Endothelial cell of umbilical vein (primary cell): ENCODE measurements at regions not wholly inside any gene's neighbourhood (a gene's known extent, or its start where the extent isn't known, plus 50 kb on each side); places are given as distances from the start of the nearest gene placed in this dataset.

Source experiments
- BruUV-seq: library from RNA; stranded (reverse); fragments of 400-500 nt; replicated peaks from 2 replicates; lab custom pipeline; 2021; lab: Mats Ljungman, UMichigan
- CTCF ChIA-PET: fragments of 300-600, 350-600 bp; sonication (Branson Sonifier 250); formaldehyde crosslinking; loops from one replicate; lab custom pipeline; 2021; ENCODE audit warnings: antibody characterized with exemption, inconsistent platforms; lab: Charles Lee
- POLR2A ChIA-PET: fragments of 300-600, 350-600 bp; sonication (Branson Sonifier 250); formaldehyde crosslinking; loops from one replicate; lab custom pipeline; 2021; ENCODE audit warnings: antibody characterized with exemption, inconsistent platforms; lab: Charles Lee
- DNase-seq: peaks from one replicate; pipeline ENCODE4 v3.0.0-alpha.2; 2011; ENCODE audit warnings: low read depth, low spot score
- FAIRE-seq: peaks from 2 replicates; lab custom pipeline; 2011; peaks lifted over from hg19 to GRCh38; lab: Jason Lieb, UNC
- H2AFZ ChIP-seq: 2 replicates; pipeline ENCODE4 v1.6.0; 2012; ENCODE audit warnings: low read depth, low read length, control low read depth, inconsistent platforms
- H3K27ac ChIP-seq: 2 replicates; pipeline ENCODE4 v1.5.1; 2011; ENCODE audit warnings: low read depth, mild to moderate bottlenecking, control low read depth, low read length, moderate library complexity; ENCODE audit not compliant: insufficient read depth
- H3K27me3 ChIP-seq, 2 experiments: 2 replicates each; pipeline versions ENCODE4 v1.6.0 to v1.6.1; 2011; ENCODE audit warnings: low read length in 2 of 2, mixed read lengths in 1 of 2; ENCODE audit not compliant: control insufficient read depth in 2 of 2, insufficient read depth in 2 of 2
- H3K36me3 ChIP-seq, 2 experiments: 2 replicates in 1 of 2; 3 replicates in 1 of 2; pipeline ENCODE4 v1.5.1; 2011; ENCODE audit warnings: low read length in 2 of 2, mild to moderate bottlenecking in 1 of 2, moderate library complexity in 1 of 2; ENCODE audit not compliant: control insufficient read depth in 2 of 2, insufficient read depth in 2 of 2; ENCODE audit errors: extremely low read depth in 1 of 2
- H3K4me1 ChIP-seq: 3 replicates; pipeline ENCODE4 v1.5.1; 2011; ENCODE audit warnings: mild to moderate bottlenecking, low read length; ENCODE audit not compliant: control insufficient read depth, insufficient read depth; ENCODE audit errors: extremely low read depth
- H3K4me2 ChIP-seq: 2 replicates; pipeline ENCODE4 v1.6.1; 2011; ENCODE audit warnings: low read length, control low read depth, mixed read lengths; ENCODE audit not compliant: insufficient read depth
- H3K4me3 ChIP-seq, 3 experiments: fragments of 200-600 bp in 1 of 3; sonication (generic), shearing (Covaris generic) in 1 of 3; replicated peaks in 1 of 3; 2 replicates each; pipeline ENCODE4 v1.5.1; 2011 to 2016; ENCODE audit warnings: control low read depth in 3 of 3, low read length in 3 of 3, mild to moderate bottlenecking in 2 of 3, inconsistent platforms in 1 of 3, low read depth in 1 of 3, moderate library complexity in 1 of 3; ENCODE audit not compliant: insufficient read depth in 1 of 3
- H3K79me2 ChIP-seq: 2 replicates; pipeline ENCODE4 v1.6.0; 2012; ENCODE audit warnings: low read length, inconsistent platforms; ENCODE audit not compliant: control insufficient read depth, insufficient read depth
- H3K9ac ChIP-seq: replicated peaks from 2 replicates; pipeline ENCODE3; 2011; ENCODE audit warnings: low read length, control low read depth; ENCODE audit not compliant: insufficient read depth; ENCODE audit errors: extremely low read depth
- H3K9me1 ChIP-seq: replicated peaks from 3 replicates; pipeline ENCODE4 v1.6.0; 2011; ENCODE audit warnings: mild to moderate bottlenecking, low read length; ENCODE audit not compliant: control insufficient read depth, insufficient read depth; ENCODE audit errors: extremely low read depth
- H3K9me3 ChIP-seq: replicated peaks from 2 replicates; pipeline ENCODE4 v1.5.1; 2012; ENCODE audit warnings: low read length, inconsistent platforms; ENCODE audit not compliant: control insufficient read depth, insufficient read depth
- H4K20me1 ChIP-seq: replicated peaks from 2 replicates; pipeline ENCODE3; 2011; ENCODE audit warnings: mild to moderate bottlenecking, low read length; ENCODE audit not compliant: control insufficient read depth, insufficient read depth; ENCODE audit errors: extremely low read depth
- EZH2 ChIP-seq: IDR thresholded peaks from 2 replicates; pipeline ENCODE4 v1.6.1; 2012; ENCODE audit warnings: borderline replicate concordance, low read depth, mild to moderate bottlenecking, moderate library complexity, low read length, inconsistent platforms; ENCODE audit not compliant: severe bottlenecking
- FOS ChIP-seq: IDR thresholded peaks from 2 replicates; pipeline ENCODE4 v1.6.1; 2011; ENCODE audit warnings: mild to moderate bottlenecking, low read length, moderate library complexity, borderline replicate concordance; ENCODE audit not compliant: insufficient read depth
- GATA2 ChIP-seq: IDR thresholded peaks from 2 replicates; pipeline ENCODE4 v1.7.0; 2011; ENCODE audit warnings: low read depth, mild to moderate bottlenecking, moderate library complexity, mixed read lengths, low read length; ENCODE audit not compliant: insufficient read length, insufficient read depth
- JUN ChIP-seq: IDR thresholded peaks from 2 replicates; pipeline ENCODE4 v1.6.1; 2011; ENCODE audit warnings: borderline replicate concordance, low read depth; ENCODE audit not compliant: insufficient read length, insufficient read depth
- MAX ChIP-seq: IDR thresholded peaks from 2 replicates; pipeline ENCODE4 v1.6.1; 2011; ENCODE audit not compliant: insufficient read depth, insufficient read length
- MYC ChIP-seq: IDR thresholded peaks from one replicate; pipeline ENCODE4 v1.6.1; 2011; ENCODE audit warnings: mild to moderate bottlenecking, low read depth, low read length
- POLR2A ChIP-seq: IDR thresholded peaks from 2 replicates; pipeline ENCODE4 v1.6.1; 2012; ENCODE audit warnings: low read depth, mild to moderate bottlenecking, control low read depth, low read length
- POLR2AphosphoS5 ChIP-seq: IDR thresholded peaks from 2 replicates; pipeline ENCODE4 v1.6.1; 2012; ENCODE audit warnings: low read depth, mild to moderate bottlenecking, control low read depth, low read length, moderate library complexity; ENCODE audit not compliant: insufficient read depth
- dilution Hi-C: fragments of 300-500 bp; cut with MboI; formaldehyde crosslinking; loops from one replicate; pipeline ENCODE4 v1.15.0; 2019; ENCODE audit warnings: low sequenced_read_pairs; ENCODE audit not compliant: extremely low pct_ligation_motif_present
- intact Hi-C: fragments of 100-400 bp; cut with micrococcal nuclease; formaldehyde crosslinking; loops from one replicate; pipeline ENCODE4 v1.10.0; 2022
- TF ChIP-seq, protein P1 (sequence below), 2 donors: IDR thresholded peaks; 1 replicate in 1 of 2; 2 replicates in 1 of 2; pipeline ENCODE4 v1.5.1; 2011; ENCODE audit warnings: low read length in 2 of 2, mild to moderate bottlenecking in 2 of 2, moderate library complexity in 2 of 2, control low read depth in 1 of 2, inconsistent platforms in 1 of 2, low read depth in 1 of 2; ENCODE audit not compliant: insufficient read depth in 1 of 2; ENCODE audit errors: extremely low read depth in 1 of 2

- FAIRE-seq (no peak), DNase-seq (no peak)
- H3K4me3 ChIP-seq = no peak overlapping the region
- no TSS peak for BruUV-seq
- POLR2A ChIA-PET = no interaction called here
- no peaks in the 10 kb centered on the region for H3K9me1 ChIP-seq
- no peaks in the 10 kb centered on the region for H3K36me3 ChIP-seq
- CTCF ChIA-PET = no interaction called here
- H3K9me3 ChIP-seq = no peaks in the 10 kb centered on the region
- dilution Hi-C loops (no loop called here), intact Hi-C loops (loop anchor here (10.0 kb wide), 1 partner anchor 1906 kb away; no protein-coding TSS in a partner anchor)
- TF ChIP-seq FOS (no peak), EZH2 (no peak)
- TF ChIP-seq, protein P1, sequence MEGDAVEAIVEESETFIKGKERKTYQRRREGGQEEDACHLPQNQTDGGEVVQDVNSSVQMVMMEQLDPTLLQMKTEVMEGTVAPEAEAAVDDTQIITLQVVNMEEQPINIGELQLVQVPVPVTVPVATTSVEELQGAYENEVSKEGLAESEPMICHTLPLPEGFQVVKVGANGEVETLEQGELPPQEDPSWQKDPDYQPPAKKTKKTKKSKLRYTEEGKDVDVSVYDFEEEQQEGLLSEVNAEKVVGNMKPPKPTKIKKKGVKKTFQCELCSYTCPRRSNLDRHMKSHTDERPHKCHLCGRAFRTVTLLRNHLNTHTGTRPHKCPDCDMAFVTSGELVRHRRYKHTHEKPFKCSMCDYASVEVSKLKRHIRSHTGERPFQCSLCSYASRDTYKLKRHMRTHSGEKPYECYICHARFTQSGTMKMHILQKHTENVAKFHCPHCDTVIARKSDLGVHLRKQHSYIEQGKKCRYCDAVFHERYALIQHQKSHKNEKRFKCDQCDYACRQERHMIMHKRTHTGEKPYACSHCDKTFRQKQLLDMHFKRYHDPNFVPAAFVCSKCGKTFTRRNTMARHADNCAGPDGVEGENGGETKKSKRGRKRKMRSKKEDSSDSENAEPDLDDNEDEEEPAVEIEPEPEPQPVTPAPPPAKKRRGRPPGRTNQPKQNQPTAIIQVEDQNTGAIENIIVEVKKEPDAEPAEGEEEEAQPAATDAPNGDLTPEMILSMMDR (IDR thresholded peaks at IDR 0.05; ENCODE audit: extremely low read depth in 1 of 2, insufficient read depth in 1 of 2, low read depth in 1 of 2, low read length in 2 of 2) = no peak
- H3K4me2 ChIP-seq = no peak overlapping the region
- H2AFZ ChIP-seq = no peak overlapping the region
- peaks cover 3 to 11% of the 10 kb centered on the region in 2 experiments for H3K27me3 ChIP-seq
- H3K79me2 ChIP-seq = no peaks in the 10 kb centered on the region
- no peak overlapping the region for H3K9ac ChIP-seq
- no peak overlapping the region for H3K27ac ChIP-seq
- H4K20me1 ChIP-seq = no peaks in the 10 kb centered on the region
- H3K4me1 ChIP-seq = no peaks in the 10 kb centered on the region
Observed at GRCh38 chr2:58768715-58769080, 527.6 kb upstream of the FANCL start.

- H3K36me3 ChIP-seq = no peaks in the 10 kb centered on the region
- POLR2A ChIA-PET = no interaction called here
- DNase-seq = no peak
- H2AFZ ChIP-seq = no peak overlapping the region
- no peaks in the 10 kb centered on the region for H4K20me1 ChIP-seq
- H3K79me2 ChIP-seq = no peaks in the 10 kb centered on the region
- H3K4me3 ChIP-seq = no peak overlapping the region
- no peak overlapping the region for H3K27ac ChIP-seq
- no peaks in the 10 kb centered on the region for H3K9me3 ChIP-seq
- intact Hi-C loops = loop anchor here (10.0 kb wide), 1 partner anchor 1907 kb away; no protein-coding TSS in a partner anchor
- H3K4me1 ChIP-seq = no peaks in the 10 kb centered on the region
- H3K9ac ChIP-seq = no peak overlapping the region
- no TSS peak for BruUV-seq
- CTCF ChIA-PET = no interaction called here
- TF ChIP-seq MAX = no peak
- no peak for TF ChIP-seq JUN
- TF ChIP-seq, protein P1 (IDR thresholded peaks at IDR 0.05; ENCODE audit: extremely low read depth in 1 of 2, insufficient read depth in 1 of 2, low read depth in 1 of 2, low read length in 2 of 2) = no peak
- TF ChIP-seq FOS = no peak
- TF ChIP-seq GATA2 = no peak
- no peak for TF ChIP-seq POLR2AphosphoS5
- TF ChIP-seq MYC = no peak
- TF ChIP-seq EZH2 = no peak
- no peak for TF ChIP-seq POLR2A
- H3K4me2 ChIP-seq = no peak overlapping the region
- no peaks in the 10 kb centered on the region for H3K9me1 ChIP-seq
- no peak for FAIRE-seq
- peaks cover 3 to 11% of the 10 kb centered on the region in 2 experiments for H3K27me3 ChIP-seq
- dilution Hi-C loops = no loop called here
Observed at GRCh38 chr2:58767828-58768714, 526.9 kb upstream of the FANCL start.
